ENCODE measurements at regions not wholly inside any gene's neighbourhood (a gene's known extent, or its start where the extent isn't known, plus 50 kb on each side); places are given as distances from the start of the nearest gene placed in this dataset.

- Histone ChIP-seq H3K23me2 (ENCODE audit: low read depth, low read length) (peaks cover 8% of the 10 kb centered on the region; the same call in 1 of the 2 replicates), H3K4ac (replicated peaks; ENCODE audit: insufficient read length, low read depth, low read length) (no peak overlapping the region), H3K79me2 (ENCODE audit: control insufficient read depth in 1 of 2, insufficient read depth in 2 of 2, low read length in 2 of 2) (no peaks in the 10 kb centered on the region), H2BK5ac (ENCODE audit: low read depth, low read length) (no peak overlapping the region), H3K9me3 (ENCODE audit: insufficient read depth in 2 of 2, low read depth in 1 of 2, low read length in 1 of 2) (no peaks in the 10 kb centered on the region), H2BK20ac (ENCODE audit: low read length) (no peak overlapping the region), H3K4me2 (ENCODE audit: insufficient read depth in 1 of 2, low read depth in 2 of 2, low read length in 2 of 2) (no peak overlapping the region), H3K79me1 (ENCODE audit: low read depth, low read length) (peaks cover 3% of the 10 kb centered on the region; the same call in 1 of the 2 replicates), H4K20me1 (replicated peaks in 1 of 2; ENCODE audit: control insufficient read depth in 1 of 2, insufficient read depth in 2 of 2, low read length in 2 of 2) (peaks cover 0 to 5% of the 10 kb centered on the region in 2 experiments), H3K4me3 (ENCODE audit: extremely low read depth in 1 of 4, insufficient read depth in 2 of 4, low read depth in 3 of 4, low read length in 4 of 4) (no peak overlapping the region), H2BK12ac (ENCODE audit: low read depth, low read length) (no peak overlapping the region), H2BK120ac (replicated peaks; ENCODE audit: low read depth, low read length) (no peak overlapping the region), H3K18ac (ENCODE audit: extremely low read depth, low read length) (no peak overlapping the region), H3K27me3 (replicated peaks in 1 of 4; ENCODE audit: control insufficient read depth in 3 of 4, extremely low read depth in 1 of 4, insufficient read depth in 3 of 4, low read length in 3 of 4) (no peaks in the 10 kb centered on the region), H3K14ac (ENCODE audit: insufficient read length) (no peak overlapping the region), H3K36me3 (ENCODE audit: control insufficient read depth in 2 of 4, insufficient read depth in 4 of 4, low read length in 3 of 4) (no peaks in the 10 kb centered on the region; a peak in 1 of 8 replicates), H4K5ac (ENCODE audit: insufficient read length, low read depth, low read length) (no peak overlapping the region), H2BK15ac (ENCODE audit: low read length) (no peak overlapping the region), H2AFZ (ENCODE audit: low read length) (no peak overlapping the region), H3K23ac (ENCODE audit: insufficient read length) (no peak overlapping the region), H4K8ac (ENCODE audit: extremely low read depth, insufficient read depth, low read length) (no peak overlapping the region), H3K56ac (replicated peaks; ENCODE audit: insufficient read length, low read depth, low read length) (no peak overlapping the region), H4K91ac (replicated peaks; ENCODE audit: insufficient read length, low read length) (no peak overlapping the region), H3K4me1 (replicated peaks in 1 of 4; ENCODE audit: control insufficient read depth in 3 of 4, insufficient read depth in 4 of 4, low read length in 3 of 4) (no peaks in the 10 kb centered on the region), H3K9ac (replicated peaks in 1 of 4; ENCODE audit: extremely low read depth in 1 of 4, low read depth in 3 of 4, low read length in 3 of 4) (no peak overlapping the region), H2AK5ac (ENCODE audit: low read depth, low read length) (no peak overlapping the region), H3K27ac (ENCODE audit: low read depth, low read length) (no peak overlapping the region)
- WGBS, 2 experiments (ENCODE audit: extremely low coverage in 1 of 2, insufficient coverage in 1 of 2, insufficient read length in 1 of 2, insufficient replicate concordance in 2 of 2, low coverage in 1 of 2, low lambda C conversion rate in 2 of 2, missing lambda C conversion rate in 1 of 2), result 88% methylated on average over 7 of the region's 7 CpGs; no CpG with 5 or more reads in 1 of the 2 experiments
- FAIRE-seq (no peak), DNase-seq (ENCODE audit: low read depth in 1 of 2, low spot score in 2 of 2) (no peak)
- POLR2A ChIA-PET (ENCODE audit: partially characterized antibody), result no interaction called here
- CTCF ChIA-PET (ENCODE audit: partially characterized antibody), result interaction anchor here (0.9 kb wide), 1 partner anchor 153 kb away, joined by 3 read pairs; no protein-coding TSS in a partner anchor
- TF ChIP-seq EZH2 (IDR thresholded peaks at IDR 0.05; ENCODE audit: low read depth, low read length, severe bottlenecking) (no peak), POLR2A (IDR thresholded peaks at IDR 0.05; ENCODE audit: control extremely low read depth in 1 of 2, low read depth in 2 of 2, low read length in 2 of 2) (no peak), BRCA1 (IDR thresholded peaks at IDR 0.05; ENCODE audit: low read depth, low read length) (no peak), SP1 (IDR thresholded peaks at IDR 0.05; ENCODE audit: low read depth, low read length) (no peak), ATF2 (IDR thresholded peaks at IDR 0.05; ENCODE audit: low read length) (no peak), BCL11A (IDR thresholded peaks at IDR 0.05; ENCODE audit: low read depth in 2 of 2, low read length in 2 of 2) (no peak), SRF (IDR thresholded peaks at IDR 0.05; ENCODE audit: low read depth, low read length) (no peak), HDAC2 (IDR thresholded peaks at IDR 0.05; ENCODE audit: borderline replicate concordance in 1 of 2, low read depth in 2 of 2, low read length in 2 of 2) (no peak), SP4 (IDR thresholded peaks at IDR 0.05; ENCODE audit: low read length) (no peak), CTBP2 (IDR thresholded peaks at IDR 0.05; ENCODE audit: borderline replicate concordance, insufficient read depth, insufficient read length, low read length) (no peak)
These were observed 379.2 kb upstream of the IRX1 start for GRCh38 chr5:3216386-3216785.
